ENCODE measurements at regions not wholly inside any gene's neighbourhood (a gene's known extent, or its start where the extent isn't known, plus 50 kb on each side); places are given as distances from the start of the nearest gene placed in this dataset.

DNA sequence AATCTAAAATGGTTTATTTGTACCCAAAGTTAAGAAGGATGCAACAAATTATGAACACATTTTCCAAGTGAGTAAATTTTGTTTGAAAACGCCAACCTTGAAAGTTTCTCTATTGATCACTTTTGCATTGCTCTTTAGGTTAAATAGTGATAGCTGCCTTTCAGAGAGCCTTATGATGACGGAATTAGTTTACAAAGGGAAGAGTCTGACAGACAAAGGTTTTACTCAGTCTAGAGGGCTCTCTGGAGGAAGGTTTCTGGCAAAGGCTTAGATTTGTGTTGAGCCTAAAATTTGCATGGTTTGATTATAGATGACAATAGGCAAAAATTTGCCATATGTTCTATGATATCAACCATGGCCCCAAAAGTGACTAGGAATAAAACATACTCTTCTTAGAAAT is 95.9 kb upstream of the RUNX1 start:
- no peak for DNase-seq

DNA sequence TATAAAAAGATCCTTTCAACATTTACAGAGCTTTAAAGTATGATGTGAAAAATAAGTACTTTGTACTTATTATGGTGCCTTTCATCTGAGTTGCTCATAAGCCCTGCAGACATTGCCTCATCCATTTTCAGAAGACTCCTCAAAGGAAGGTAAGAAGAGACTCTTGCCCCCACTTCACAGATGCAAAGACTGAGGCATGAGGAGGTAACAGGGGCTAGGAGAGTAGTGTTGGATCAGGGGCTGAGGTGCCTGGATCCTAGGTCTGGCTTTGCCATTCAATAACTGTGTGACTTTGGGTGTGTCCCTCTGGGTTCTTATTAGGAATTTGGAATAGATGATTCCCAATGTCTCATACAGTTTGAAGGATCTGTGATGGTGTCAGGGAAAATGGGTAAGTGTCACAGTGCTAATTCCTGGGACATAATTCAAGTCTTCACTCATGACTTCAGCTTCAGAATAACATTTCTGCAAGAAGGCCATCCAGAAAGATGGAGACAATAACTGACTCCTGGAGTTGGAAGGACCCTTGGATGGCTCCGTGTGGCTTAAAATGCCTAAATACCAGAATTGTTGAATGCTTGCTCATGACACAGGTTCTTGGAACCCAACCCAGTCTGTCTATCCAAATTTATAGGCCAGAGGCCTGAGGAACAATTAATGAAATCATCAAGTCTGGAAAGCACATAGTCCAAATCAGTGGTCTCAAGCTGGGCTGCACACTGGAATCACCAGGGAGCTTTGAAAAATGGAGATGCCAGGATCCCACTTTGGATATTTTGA is 93.1 kb upstream of the RUNX1 start:
- no peak for DNase-seq

- no peak for DNase-seq
These were observed 90.2 kb upstream of the RUNX1 start for GRCh38 chr21:35139382-35139715.

- DNase-seq: peak; percentile 30
These were observed 89.7 kb upstream of the RUNX1 start for GRCh38 chr21:35138665-35139381.

DNA sequence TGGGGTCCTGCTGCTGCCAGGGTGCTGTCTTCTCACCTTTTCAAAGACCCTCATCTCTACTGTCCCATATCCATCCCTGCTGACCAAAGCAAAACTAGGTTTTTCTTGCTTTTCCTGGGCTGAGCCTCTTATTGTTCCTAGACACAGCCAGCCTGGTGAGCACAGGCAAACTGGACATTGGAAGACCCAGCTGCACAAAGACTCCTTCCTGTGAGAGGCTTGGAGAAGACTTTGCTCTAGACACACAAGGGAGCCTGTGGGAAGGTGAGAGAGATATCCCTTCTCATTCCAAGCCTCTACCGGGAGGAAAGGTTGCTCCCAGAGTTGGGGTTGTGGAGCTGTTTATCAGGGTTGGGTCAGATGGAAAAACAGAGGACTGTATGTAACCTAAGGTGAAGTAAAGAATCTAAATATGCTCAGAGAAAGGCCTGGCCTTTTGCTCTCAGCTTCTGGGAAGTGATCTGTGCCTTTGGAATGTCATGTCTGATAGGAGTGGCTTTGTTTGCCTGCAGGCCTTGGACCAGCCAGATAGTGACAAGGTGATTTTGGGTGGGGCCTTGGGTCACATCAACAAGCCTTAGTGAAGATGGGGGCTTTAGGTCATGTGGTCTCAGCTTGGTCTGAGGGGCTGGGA is 87.6 kb upstream of the RUNX1 start:
- DNase-seq: no peak

DNA sequence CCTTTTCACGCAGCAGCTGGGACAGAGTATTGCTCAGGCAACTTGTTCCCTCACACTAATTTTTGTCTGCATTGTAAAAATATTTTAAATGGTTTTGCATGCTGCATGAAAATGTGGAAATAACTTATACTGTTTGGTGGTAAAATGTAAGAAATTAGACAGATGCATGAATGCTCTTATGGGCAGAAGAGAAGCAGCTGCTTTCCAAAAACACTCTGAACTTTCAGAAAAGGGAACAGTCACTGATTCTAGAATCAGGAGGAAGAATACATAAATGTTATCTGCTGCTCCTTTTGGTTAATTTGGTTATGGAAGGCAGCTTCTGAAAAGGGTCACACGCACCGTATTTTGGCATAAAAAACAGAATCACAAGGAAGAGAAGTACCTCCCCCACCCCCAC is 87.0 kb upstream of the RUNX1 start:
- no peak for DNase-seq

DNA sequence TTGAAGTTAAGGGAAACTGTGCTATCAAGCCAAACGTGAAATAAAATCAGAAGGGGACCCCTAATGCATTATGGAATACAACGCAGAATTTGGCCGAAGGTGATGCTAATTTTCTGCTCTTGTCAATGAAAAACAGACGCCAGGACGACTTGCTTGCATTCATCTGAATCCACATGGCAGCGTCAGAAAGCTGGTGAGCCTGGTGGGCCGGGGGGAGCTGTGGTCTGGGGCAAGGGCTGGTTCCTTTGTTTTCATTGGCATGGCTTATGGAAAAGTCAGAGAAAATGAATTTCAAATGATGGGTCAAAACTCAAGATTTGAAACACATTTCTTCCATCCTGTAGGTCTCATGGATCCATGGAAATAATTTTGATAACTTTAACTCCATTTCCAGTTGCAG is 86.4 kb upstream of the RUNX1 start:
- DNase-seq: no peak

- DNase-seq: no peak
These were observed 85.2 kb upstream of the RUNX1 start for GRCh38 chr21:35134309-35134708.

- DNase-seq: no peak
These were observed 79.4 kb upstream of the RUNX1 start for GRCh38 chr21:35128536-35128935.

- DNase-seq: no peak
These were observed 78.7 kb upstream of the RUNX1 start for GRCh38 chr21:35127851-35128250.

DNA sequence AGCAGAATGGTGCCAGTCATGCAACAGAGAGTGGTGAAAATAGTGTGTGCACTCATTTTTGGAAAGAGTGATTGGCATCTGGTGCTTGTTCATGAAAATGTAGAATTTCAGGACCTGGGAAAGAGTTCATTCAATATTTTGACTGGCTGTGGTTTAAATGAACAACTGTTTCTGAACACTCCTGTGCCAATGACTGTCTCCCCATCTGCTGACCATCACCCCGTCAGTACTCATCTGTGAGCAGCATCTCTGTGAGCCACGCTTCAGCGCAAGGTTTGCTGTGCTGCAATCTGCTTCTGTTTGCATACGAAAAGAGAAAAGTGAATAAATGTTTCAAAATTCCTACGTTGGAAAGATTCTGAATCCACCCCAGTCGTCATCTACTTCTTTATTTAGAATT is 77.9 kb upstream of the RUNX1 start:
- no peak for DNase-seq

DNA sequence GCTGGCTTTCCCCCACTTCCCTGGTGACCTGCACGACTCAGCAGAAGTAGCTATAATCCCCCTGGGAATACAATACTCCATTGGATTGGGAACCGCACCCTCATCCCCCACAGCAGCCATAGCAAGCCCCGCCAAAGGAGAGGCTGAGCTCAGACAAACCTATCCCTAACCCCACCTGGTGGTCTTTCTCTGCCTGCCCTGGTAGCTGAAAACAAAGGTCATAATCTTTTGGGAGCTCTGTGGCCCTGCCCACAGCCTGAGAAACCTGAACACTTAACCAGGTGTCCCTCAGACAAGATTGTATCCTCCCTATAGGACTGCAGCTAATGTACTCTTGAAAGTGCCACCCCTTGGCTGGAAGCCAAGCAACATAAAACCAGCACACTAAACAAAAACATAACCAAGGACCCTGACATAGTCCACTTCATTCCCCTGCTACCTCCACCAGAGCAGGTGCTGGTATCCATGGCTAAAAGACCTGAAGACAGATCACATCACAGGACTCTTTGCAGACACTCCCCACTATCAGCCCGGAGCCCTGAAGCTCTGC is 71.6 kb upstream of the RUNX1 start:
- DNase-seq: no peak

- no peak for DNase-seq
These were observed 70.5 kb upstream of the RUNX1 start for GRCh38 chr21:35119501-35120047.

DNA sequence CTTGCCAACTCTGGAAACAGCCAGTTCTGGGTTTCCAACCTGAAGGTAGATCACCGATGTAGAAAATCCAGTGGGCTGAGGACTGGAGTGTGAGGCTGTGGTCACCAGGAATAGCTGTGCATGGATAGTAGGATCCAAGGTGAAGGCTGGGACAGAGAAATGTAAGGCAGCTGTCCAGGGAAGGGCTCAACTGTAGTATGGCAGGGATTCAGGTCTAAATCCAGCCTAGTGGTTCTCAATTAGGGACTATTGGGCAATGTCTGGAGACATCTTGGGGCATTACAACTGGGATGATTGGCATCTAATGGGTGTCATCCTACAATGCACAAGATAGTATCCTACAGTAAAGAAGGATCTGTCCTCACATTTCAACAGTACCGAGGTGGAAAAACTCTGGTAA is 67.7 kb upstream of the RUNX1 start:
- no peak for DNase-seq

- DNase-seq: no peak
These were observed 64.0 kb upstream of the RUNX1 start for GRCh38 chr21:35113064-35113463.

DNA sequence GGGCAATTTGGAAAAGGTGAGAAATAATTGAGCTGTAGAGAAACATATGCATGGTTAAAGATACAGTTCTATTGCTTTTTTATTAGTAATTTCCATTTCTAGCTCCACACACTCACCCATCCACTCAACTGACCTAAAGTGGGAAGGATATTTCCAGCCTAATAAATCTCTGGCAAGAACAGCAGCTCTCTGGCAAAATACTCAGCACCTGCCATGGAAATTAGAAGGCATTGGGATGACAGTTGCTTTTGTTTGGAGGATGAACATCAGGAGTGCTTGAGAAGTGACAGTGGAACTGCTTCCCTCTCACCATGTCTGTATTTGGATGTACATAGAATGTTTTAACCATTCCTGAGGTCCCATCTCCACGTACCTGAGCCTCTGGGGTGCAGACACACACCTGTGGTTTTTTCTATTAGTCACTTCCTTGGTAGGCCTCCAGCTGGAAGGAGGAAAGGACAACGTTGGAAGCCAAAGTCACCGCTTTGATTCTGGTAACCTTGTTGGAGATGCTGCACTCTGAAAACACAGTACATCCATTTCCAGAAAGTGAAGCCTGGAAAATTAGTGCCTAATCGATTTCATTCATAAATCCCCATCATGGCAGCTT is 62.3 kb upstream of the RUNX1 start:
- no peak for DNase-seq

GRCh38 chr21:35108887-35109286 is 59.8 kb upstream of the RUNX1 start:
- DNase-seq: no peak

DNA sequence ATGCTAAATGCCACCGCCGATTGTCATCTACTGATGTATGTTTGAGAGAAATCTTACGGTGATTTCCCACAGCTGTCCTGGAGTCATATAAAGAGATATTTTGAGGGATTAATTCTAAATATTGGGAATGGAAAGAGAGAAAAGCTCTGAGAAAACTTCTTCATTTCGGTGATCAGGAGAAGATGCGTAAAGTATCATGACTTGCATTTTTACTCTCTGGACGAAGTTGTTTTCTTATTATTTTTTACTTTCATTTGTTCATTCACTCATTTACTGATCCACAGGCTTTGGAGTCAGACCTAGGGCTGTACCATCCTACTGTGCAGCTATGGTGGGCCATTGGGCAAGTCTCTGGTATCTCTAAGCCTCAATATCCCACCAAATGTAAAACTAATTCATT is 58.4 kb upstream of the RUNX1 start:
- no peak for DNase-seq

GRCh38 chr21:35106246-35106835 is 57.2 kb upstream of the RUNX1 start:
- no peak for DNase-seq

DNA sequence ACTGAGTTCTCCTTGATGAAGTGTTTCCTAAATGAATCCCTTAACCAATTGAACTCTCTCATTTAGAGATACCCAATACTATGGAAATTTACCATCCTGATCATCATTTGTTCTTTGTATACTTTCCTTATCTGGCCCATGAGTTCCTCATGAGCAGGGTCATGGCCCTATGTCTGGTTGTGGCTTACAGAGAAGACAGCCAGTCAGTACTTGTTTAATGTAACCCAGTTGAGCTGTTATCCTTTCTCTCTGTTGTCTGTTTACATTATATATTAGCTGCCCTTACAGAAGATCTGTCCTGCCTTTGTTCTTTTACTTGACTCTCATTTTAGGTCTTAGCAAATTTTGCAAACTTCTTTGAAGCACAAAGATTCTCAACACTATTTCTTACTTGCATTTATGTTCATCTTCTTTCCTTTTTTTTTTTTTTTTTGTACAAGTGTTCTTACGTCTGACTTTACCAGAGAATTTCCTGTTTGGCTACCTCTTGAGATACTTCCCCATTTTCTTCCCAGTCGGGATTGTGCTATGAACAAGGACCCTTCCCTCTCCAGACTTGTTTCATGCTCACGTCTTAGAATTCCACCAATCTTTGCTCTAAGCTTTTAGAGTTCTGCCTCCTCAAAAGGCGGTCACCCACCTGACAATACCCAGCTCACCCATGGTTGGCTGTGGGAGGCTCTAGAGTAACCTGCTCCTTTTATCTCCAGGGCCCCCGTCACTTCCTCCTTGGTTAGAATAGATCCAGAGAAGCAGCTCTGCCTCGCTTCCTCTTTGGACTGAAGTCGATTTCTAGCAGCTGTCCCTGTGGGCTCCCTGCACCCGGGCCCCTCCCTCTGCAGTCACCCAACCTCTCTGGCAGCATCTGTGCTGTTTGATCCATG is 53.6 kb upstream of the RUNX1 start:
- DNase-seq: no peak

GRCh38 chr21:35100349-35100811 is 51.3 kb upstream of the RUNX1 start:
- DNase-seq: no peak

GRCh38 chr21:35099310-35099709 is 50.2 kb upstream of the RUNX1 start:
- no peak for DNase-seq
